ENCODE measurements at regions not wholly inside any gene's neighbourhood (a gene's known extent, or its start where the extent isn't known, plus 50 kb on each side); places are given as distances from the start of the nearest gene placed in this dataset.

DNA sequence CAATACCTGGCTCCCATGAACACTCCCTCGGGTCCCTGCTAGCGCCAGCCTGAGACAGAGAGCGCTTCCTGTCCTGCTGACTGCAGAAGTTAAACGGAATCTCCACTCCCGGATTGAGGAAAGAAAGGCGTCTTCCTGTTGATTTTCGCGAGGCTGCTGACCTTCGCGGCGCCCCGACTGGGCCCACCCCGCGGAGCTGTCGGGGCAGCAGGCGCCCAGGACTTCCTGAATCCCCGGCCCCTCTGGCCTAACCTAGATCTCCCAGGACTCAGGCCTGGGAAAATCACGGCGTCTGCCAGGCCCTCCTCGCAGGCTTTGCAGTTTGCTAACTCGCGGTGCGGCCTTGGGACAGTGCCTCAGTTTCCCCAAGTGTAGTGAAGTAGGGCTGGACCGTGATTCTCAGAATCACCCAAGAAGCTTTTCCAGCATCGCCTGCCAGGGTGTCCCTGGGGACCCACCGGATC, 108.8 kb downstream of the KCTD15 start:
- Histone ChIP-seq H3K9me3 (no peaks in the 10 kb centered on the region), H3K4me1 (ENCODE audit: control insufficient read depth in 1 of 2, insufficient read depth in 1 of 2, low read depth in 1 of 2, low read length in 1 of 2) (no peaks in the 10 kb centered on the region), H3K27ac (no peak overlapping the region), H3K36me3 (no peaks in the 10 kb centered on the region), H3K27me3 (peaks cover 89% of the 10 kb centered on the region), H3K4me3 (ENCODE audit: low read depth in 1 of 2, low read length in 1 of 2) (no peak overlapping the region)
- TF ChIP-seq, protein P1, sequence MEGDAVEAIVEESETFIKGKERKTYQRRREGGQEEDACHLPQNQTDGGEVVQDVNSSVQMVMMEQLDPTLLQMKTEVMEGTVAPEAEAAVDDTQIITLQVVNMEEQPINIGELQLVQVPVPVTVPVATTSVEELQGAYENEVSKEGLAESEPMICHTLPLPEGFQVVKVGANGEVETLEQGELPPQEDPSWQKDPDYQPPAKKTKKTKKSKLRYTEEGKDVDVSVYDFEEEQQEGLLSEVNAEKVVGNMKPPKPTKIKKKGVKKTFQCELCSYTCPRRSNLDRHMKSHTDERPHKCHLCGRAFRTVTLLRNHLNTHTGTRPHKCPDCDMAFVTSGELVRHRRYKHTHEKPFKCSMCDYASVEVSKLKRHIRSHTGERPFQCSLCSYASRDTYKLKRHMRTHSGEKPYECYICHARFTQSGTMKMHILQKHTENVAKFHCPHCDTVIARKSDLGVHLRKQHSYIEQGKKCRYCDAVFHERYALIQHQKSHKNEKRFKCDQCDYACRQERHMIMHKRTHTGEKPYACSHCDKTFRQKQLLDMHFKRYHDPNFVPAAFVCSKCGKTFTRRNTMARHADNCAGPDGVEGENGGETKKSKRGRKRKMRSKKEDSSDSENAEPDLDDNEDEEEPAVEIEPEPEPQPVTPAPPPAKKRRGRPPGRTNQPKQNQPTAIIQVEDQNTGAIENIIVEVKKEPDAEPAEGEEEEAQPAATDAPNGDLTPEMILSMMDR (IDR thresholded peaks at IDR 0.05) = no peak

DNA sequence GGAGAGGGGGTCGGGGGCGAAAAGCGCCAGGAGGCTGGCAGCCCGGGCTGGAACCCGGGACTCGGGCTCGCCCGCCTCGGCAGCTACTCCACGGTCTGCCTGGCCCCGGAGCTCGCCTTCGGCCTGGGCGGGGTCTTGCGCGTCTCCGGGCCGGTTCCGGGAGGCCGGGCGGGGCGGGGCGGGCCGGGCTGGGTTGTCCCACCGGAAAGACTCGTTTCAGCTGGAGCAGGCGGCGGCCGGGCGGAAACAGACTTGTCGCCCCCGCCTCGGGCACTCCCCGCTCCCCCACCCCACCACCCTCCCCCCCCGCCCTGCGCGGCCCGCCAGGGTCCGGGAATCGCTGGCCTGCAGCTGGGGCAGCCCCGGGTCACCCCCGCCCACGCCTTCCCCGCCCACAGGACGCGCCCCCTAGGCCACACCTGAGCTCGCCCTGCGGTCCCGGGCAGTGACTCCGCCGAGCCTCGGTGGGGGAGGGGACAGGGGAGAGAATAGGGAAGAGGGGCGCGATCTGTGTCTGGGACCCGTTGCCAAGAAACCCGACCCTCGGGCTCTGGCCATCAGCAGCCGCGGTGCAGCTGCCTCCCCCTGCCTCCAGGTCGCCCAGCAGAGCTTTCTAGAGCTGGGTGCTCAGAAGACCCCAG, 109.4 kb downstream of the KCTD15 start:
- H3K36me3 ChIP-seq = no peaks in the 10 kb centered on the region
- no peak overlapping the region for H3K27ac ChIP-seq
- no peaks in the 10 kb centered on the region for H3K4me1 ChIP-seq (ENCODE audit: control insufficient read depth in 1 of 2, insufficient read depth in 1 of 2, low read depth in 1 of 2, low read length in 1 of 2)
- TF ChIP-seq, protein P1 (IDR thresholded peaks at IDR 0.05) = no peak
- H3K27me3 ChIP-seq = peaks cover 91% of the 10 kb centered on the region
- H3K4me3 ChIP-seq (ENCODE audit: low read depth in 1 of 2, low read length in 1 of 2) = no peak overlapping the region
- no peaks in the 10 kb centered on the region for H3K9me3 ChIP-seq

DNA sequence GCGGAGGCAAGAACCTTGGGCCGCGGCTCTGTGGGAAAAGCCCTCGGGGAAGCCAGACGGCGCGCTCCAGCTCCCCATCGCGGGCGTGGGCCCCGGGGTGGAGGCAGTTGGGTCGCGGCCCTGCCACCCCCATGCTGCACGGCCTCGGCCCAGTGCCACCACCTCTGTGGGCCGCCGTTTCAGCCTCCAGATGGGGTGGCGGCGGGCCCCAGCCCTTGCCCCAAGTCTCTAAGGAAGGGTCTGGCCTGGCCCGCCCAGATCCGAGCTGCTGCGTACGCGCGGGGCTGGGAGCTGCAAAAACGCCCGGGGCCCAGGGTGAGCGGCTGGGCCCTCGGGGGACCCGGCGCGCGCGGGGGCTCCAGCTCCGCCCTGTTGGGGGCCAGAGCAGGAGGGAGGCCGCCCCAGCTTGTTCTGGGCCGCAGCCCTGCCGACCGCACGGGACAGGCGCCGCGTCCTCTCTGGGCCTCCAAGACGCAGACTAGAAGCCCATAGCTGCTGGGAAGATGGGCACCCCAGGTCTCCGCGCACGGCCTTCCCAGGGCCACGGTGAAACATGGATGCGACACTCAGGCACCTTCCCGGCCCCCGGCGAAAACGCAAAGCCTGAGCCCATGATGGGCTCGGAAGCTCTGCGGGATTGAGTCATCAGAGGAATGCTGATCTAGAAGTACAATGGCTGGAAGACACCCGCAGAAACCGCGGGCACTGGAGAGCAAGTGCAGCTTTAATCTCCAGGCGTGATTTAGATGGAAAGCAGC, 110.1 kb downstream of the KCTD15 start:
- Histone ChIP-seq H3K27me3 (peaks cover 89% of the 10 kb centered on the region), H3K4me1 (ENCODE audit: control insufficient read depth in 1 of 2, insufficient read depth in 1 of 2, low read depth in 1 of 2, low read length in 1 of 2) (no peaks in the 10 kb centered on the region), H3K9me3 (no peaks in the 10 kb centered on the region), H3K36me3 (no peaks in the 10 kb centered on the region), H3K4me3 (ENCODE audit: low read depth in 1 of 2, low read length in 1 of 2) (no peak overlapping the region), H3K27ac (no peak overlapping the region)
- TF ChIP-seq, protein P1 (IDR thresholded peaks at IDR 0.05) = no peak

DNA sequence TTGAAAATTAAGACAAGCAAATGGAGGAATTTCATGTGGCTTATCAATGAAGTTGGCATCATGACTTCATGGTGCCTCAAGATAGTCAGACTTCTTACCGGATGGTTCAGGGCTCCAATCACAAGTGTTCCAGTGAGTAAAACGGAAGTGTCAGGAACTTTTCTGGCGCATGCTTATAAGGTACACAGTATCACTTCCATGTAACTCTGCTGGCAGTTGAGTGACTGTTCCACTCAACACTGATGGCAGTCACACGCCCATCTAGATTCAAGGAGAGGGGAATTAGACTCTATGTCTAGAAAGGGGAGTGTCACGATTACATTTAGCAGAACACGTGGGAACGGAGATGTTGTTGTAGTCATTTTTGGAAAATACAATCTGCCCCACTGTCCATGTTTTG, 114.3 kb downstream of the KCTD15 start:
- H3K9me3 ChIP-seq = no peaks in the 10 kb centered on the region
- H3K27me3 ChIP-seq = peaks cover 58% of the 10 kb centered on the region
- TF ChIP-seq, protein P1 (IDR thresholded peaks at IDR 0.05) = no peak
- H3K4me3 ChIP-seq (ENCODE audit: low read depth in 1 of 2, low read length in 1 of 2) = no peak overlapping the region
- no peaks in the 10 kb centered on the region for H3K36me3 ChIP-seq
- H3K27ac ChIP-seq = no peak overlapping the region
- H3K4me1 ChIP-seq (ENCODE audit: control insufficient read depth in 1 of 2, insufficient read depth in 1 of 2, low read depth in 1 of 2, low read length in 1 of 2) = no peaks in the 10 kb centered on the region

DNA sequence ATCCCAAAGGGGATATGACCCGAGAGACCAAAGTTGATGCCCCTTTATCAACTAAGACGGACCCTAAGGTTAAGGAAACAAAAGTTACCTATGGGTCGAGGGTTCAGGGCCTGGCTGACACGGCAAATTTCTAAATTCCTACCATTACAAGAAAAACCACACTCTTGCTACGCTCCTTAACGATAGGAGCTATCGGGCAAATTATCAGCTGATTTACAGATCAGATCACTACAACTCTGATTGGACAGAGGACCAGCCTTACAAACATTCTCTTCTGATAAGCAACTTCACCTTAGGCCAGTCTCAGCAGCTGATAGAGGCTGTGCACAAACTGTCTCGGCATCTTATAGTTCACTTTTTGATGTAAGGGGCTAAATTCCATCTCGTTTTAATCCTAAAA, 117.9 kb downstream of the KCTD15 start:
- Histone ChIP-seq H3K27me3 (peaks cover 27% of the 10 kb centered on the region), H3K36me3 (no peaks in the 10 kb centered on the region), H3K4me3 (ENCODE audit: low read depth in 1 of 2, low read length in 1 of 2) (no peak overlapping the region), H3K4me1 (ENCODE audit: control insufficient read depth in 1 of 2, insufficient read depth in 1 of 2, low read depth in 1 of 2, low read length in 1 of 2) (no peaks in the 10 kb centered on the region), H3K27ac (no peak overlapping the region), H3K9me3 (no peaks in the 10 kb centered on the region)
- TF ChIP-seq, protein P1 (IDR thresholded peaks at IDR 0.05) = no peak

All from neutrophil (primary cell).